ENCODE measurements at regions not wholly inside any gene's neighbourhood (a gene's known extent, or its start where the extent isn't known, plus 50 kb on each side); places are given as distances from the start of the nearest gene placed in this dataset.

- TF ChIP-seq POLR2AphosphoS5 (IDR thresholded peaks at IDR 0.05; ENCODE audit: low read depth, low read length) (no peak), POLR2A (IDR thresholded peaks at IDR 0.05; ENCODE audit: low read depth, low read length) (no peak), TAF1 (IDR thresholded peaks at IDR 0.05; ENCODE audit: low read depth, low read length) (no peak), PAX5 (IDR thresholded peaks at IDR 0.05; ENCODE audit: insufficient read depth, low read length, severe bottlenecking) (no peak), SPI1 (IDR thresholded peaks at IDR 0.05; ENCODE audit: low read depth, low read length) (no peak), POU2F2 (IDR thresholded peaks at IDR 0.05; ENCODE audit: low read depth, low read length) (no peak)
Observed at GRCh38 chr6:133773776-133774175, 115.1 kb upstream of the TCF21 start.

All from GM12891 (cell line).